ENCODE measurements at regions not wholly inside any gene's neighbourhood (a gene's known extent, or its start where the extent isn't known, plus 50 kb on each side); places are given as distances from the start of the nearest gene placed in this dataset.

- no peak for DNase-seq
Observed at GRCh38 chr5:22970956-22971618, 117.9 kb upstream of the CDH12 start.

- DNase-seq, result no peak
Observed at GRCh38 chr5:22970491-22970890, 117.3 kb upstream of the CDH12 start.

GRCh38 chr5:22968386-22968785 lies 115.2 kb upstream of the CDH12 start:
- no peak for DNase-seq

- no peak for DNase-seq
Observed at GRCh38 chr5:22965960-22966359, 112.8 kb upstream of the CDH12 start.

GRCh38 chr5:22964632-22965031 lies 111.5 kb upstream of the CDH12 start:
- no peak for DNase-seq

GRCh38 chr5:22958462-22959262 lies 105.5 kb upstream of the CDH12 start:
- DNase-seq, result no peak

- DNase-seq, result no peak
Observed at GRCh38 chr5:22947921-22948320, 94.8 kb upstream of the CDH12 start.

GRCh38 chr5:22938362-22938761 lies 85.2 kb upstream of the CDH12 start:
- no peak for DNase-seq

- DNase-seq, result no peak
Observed at GRCh38 chr5:22928821-22929482, 75.8 kb upstream of the CDH12 start.

GRCh38 chr5:22926574-22926973 lies 73.4 kb upstream of the CDH12 start:
- DNase-seq, result no peak

GRCh38 chr5:22918511-22918910 lies 65.4 kb upstream of the CDH12 start:
- DNase-seq, result no peak

GRCh38 chr5:22916393-22916792 lies 63.2 kb upstream of the CDH12 start:
- no peak for DNase-seq

GRCh38 chr5:22911019-22911418 lies 57.9 kb upstream of the CDH12 start:
- no peak for DNase-seq

GRCh38 chr5:22910523-22910922 lies 57.4 kb upstream of the CDH12 start:
- DNase-seq, result no peak

- DNase-seq, result no peak
Observed at GRCh38 chr5:22908586-22908985, 55.4 kb upstream of the CDH12 start.

- DNase-seq, result no peak
Observed at GRCh38 chr5:22908129-22908528, 55.0 kb upstream of the CDH12 start.
